ENCODE measurements at regions not wholly inside any gene's neighbourhood (a gene's known extent, or its start where the extent isn't known, plus 50 kb on each side); places are given as distances from the start of the nearest gene placed in this dataset.

DNA sequence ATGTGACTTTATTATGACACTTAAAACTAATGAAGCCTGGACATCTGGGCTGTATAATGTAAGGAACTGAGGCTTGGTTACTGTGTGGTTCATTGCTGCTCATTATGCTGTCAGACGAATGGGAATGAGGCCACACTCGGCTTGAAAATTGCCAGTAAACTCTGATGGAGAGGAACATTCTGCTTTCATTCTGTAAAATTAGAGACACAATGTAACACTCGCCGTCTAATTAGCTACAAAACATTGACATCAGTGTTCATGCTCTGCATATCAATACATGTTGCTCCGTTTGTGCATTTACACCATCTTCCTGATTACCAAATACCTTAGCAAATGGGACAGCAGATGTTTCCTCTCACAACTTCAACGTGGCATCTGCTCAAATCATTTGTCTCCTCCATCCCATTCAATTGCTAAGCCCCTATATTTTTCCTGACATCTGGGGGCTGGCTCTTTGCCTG lies 133.0 kb downstream of the SLC28A3 start:
- Histone ChIP-seq H3K4me3 (ENCODE audit: low read depth, low read length, poor library complexity, severe bottlenecking) (peak overlapping the region; percentile 2), H3K4me1 (ENCODE audit: insufficient read depth, low read length, poor library complexity, severe bottlenecking) (no peaks in the 10 kb centered on the region), H3K36me3 (ENCODE audit: insufficient read depth, low read length, poor library complexity, severe bottlenecking) (no peaks in the 10 kb centered on the region), H3K9me3 (ENCODE audit: low read depth, low read length, poor library complexity, severe bottlenecking) (no peaks in the 10 kb centered on the region), H3K27ac (ENCODE audit: low read depth, low read length, poor library complexity, severe bottlenecking) (no peak overlapping the region), H3K27me3 (replicated peaks; ENCODE audit: insufficient read depth, low read depth, low read length, poor library complexity) (peaks cover 4% of the 10 kb centered on the region)
- BruUV-seq (replicated peaks), result no TSS peak
- DNase-seq (ENCODE audit: low spot score), result peak; percentile 28
- intact Hi-C loops (cut with micrococcal nuclease; ENCODE audit: unreplicated experiment), result no loop called here
- TF ChIP-seq, protein P1, sequence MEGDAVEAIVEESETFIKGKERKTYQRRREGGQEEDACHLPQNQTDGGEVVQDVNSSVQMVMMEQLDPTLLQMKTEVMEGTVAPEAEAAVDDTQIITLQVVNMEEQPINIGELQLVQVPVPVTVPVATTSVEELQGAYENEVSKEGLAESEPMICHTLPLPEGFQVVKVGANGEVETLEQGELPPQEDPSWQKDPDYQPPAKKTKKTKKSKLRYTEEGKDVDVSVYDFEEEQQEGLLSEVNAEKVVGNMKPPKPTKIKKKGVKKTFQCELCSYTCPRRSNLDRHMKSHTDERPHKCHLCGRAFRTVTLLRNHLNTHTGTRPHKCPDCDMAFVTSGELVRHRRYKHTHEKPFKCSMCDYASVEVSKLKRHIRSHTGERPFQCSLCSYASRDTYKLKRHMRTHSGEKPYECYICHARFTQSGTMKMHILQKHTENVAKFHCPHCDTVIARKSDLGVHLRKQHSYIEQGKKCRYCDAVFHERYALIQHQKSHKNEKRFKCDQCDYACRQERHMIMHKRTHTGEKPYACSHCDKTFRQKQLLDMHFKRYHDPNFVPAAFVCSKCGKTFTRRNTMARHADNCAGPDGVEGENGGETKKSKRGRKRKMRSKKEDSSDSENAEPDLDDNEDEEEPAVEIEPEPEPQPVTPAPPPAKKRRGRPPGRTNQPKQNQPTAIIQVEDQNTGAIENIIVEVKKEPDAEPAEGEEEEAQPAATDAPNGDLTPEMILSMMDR (conservative IDR thresholded peaks at IDR 0.05; ENCODE audit: low read depth, low read length), result no peak
- TF ChIP-seq EZH2 (IDR thresholded peaks at IDR 0.05; ENCODE audit: borderline replicate concordance, low read depth, low read length, poor library complexity, severe bottlenecking), result no peak
- ChIA-PET POLR2A (ENCODE audit: low non-redundant PET) (interaction anchor here (0.6 kb wide), 1 partner anchor 53 kb away, joined by 3 read pairs; no protein-coding TSS in a partner anchor), CTCF (no interaction called here)

DNA sequence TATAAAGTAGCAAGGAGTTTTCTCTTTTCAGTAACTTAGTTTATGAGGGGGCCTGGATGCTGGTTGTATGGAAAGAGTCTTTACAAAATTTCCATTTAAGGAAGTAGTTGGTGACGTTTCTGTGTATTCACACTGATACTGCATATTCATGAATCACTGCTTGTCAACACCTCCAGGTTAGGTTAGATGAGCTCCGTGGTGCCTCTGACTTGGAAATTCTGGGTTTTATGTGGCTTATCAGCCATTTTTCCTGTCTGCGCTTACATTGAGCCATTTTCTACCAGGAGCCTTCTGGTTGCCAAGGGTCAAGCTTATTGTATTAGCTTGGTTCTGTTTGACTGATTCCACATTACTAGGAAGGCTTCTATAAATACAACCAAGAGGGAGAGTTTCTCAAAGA lies 128.3 kb downstream of the SLC28A3 start:
- no peak overlapping the region for H3K4me3 ChIP-seq (ENCODE audit: low read depth, low read length, poor library complexity, severe bottlenecking)
- POLR2A ChIA-PET (ENCODE audit: low non-redundant PET), result no interaction called here
- no peaks in the 10 kb centered on the region for H3K36me3 ChIP-seq (ENCODE audit: insufficient read depth, low read length, poor library complexity, severe bottlenecking)
- H3K9me3 ChIP-seq (ENCODE audit: low read depth, low read length, poor library complexity, severe bottlenecking), result no peaks in the 10 kb centered on the region
- no TSS peak for BruUV-seq (replicated peaks)
- CTCF ChIA-PET, result no interaction called here
- intact Hi-C loops (cut with micrococcal nuclease; ENCODE audit: unreplicated experiment), result no loop called here
- no peak for DNase-seq (ENCODE audit: low spot score)
- H3K4me1 ChIP-seq (ENCODE audit: insufficient read depth, low read length, poor library complexity, severe bottlenecking), result no peaks in the 10 kb centered on the region
- no peak overlapping the region for H3K27ac ChIP-seq (ENCODE audit: low read depth, low read length, poor library complexity, severe bottlenecking)
- no peak for TF ChIP-seq EZH2 (IDR thresholded peaks at IDR 0.05; ENCODE audit: borderline replicate concordance, low read depth, low read length, poor library complexity, severe bottlenecking)
- TF ChIP-seq, protein P1 (conservative IDR thresholded peaks at IDR 0.05; ENCODE audit: low read depth, low read length), result no peak
- H3K27me3 ChIP-seq (replicated peaks; ENCODE audit: insufficient read depth, low read depth, low read length, poor library complexity), result no peaks in the 10 kb centered on the region

DNA sequence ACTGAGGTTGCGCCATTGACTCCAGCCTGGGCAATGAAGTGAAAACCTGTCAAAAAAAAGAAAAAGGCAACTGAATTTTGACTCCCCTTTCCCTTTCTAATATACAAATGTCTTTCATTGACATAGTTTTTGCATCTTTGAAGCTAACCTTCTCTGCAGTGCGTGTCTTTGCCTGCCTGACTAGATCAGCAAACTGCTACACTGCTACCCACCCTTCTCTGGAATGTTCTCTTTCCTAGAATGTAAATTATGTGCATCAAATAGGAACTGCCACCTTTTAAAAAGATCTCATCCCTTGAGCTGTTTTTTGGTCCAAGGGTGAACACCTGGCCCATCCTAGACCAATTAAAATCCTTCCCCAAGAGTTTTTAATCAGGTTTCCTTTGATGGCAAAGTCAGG lies 127.6 kb downstream of the SLC28A3 start:
- TF ChIP-seq, protein P1 (conservative IDR thresholded peaks at IDR 0.05; ENCODE audit: low read depth, low read length), result no peak
- Histone ChIP-seq H3K27me3 (replicated peaks; ENCODE audit: insufficient read depth, low read depth, low read length, poor library complexity) (no peaks in the 10 kb centered on the region), H3K4me1 (ENCODE audit: insufficient read depth, low read length, poor library complexity, severe bottlenecking) (no peaks in the 10 kb centered on the region), H3K9me3 (ENCODE audit: low read depth, low read length, poor library complexity, severe bottlenecking) (no peaks in the 10 kb centered on the region), H3K36me3 (ENCODE audit: insufficient read depth, low read length, poor library complexity, severe bottlenecking) (no peaks in the 10 kb centered on the region), H3K27ac (ENCODE audit: low read depth, low read length, poor library complexity, severe bottlenecking) (no peak overlapping the region), H3K4me3 (ENCODE audit: low read depth, low read length, poor library complexity, severe bottlenecking) (no peak overlapping the region)
- CTCF ChIA-PET, result no interaction called here
- POLR2A ChIA-PET (ENCODE audit: low non-redundant PET), result no interaction called here
- no TSS peak for BruUV-seq (replicated peaks)
- intact Hi-C loops (cut with micrococcal nuclease; ENCODE audit: unreplicated experiment), result no loop called here
- DNase-seq (ENCODE audit: low spot score), result no peak
